C4-2B (cell line): ENCODE measurements at regions not wholly inside any gene's neighbourhood (a gene's known extent, or its start where the extent isn't known, plus 50 kb on each side); places are given as distances from the start of the nearest gene placed in this dataset.

Experiments used
- H3K27ac ChIP-seq: fragments of 450-650 bp; 2 replicates; pipeline ENCODE4 v1.5.1; 2017
- CTCF ChIP-seq: fragments of 450-650 bp; conservative IDR thresholded peaks from 2 replicates; pipeline ENCODE4 v1.5.1; 2017; ENCODE audit warnings: mild to moderate bottlenecking
- ZFX ChIP-seq: fragments of 450-650 bp; IDR thresholded peaks from 2 replicates; pipeline ENCODE4 v1.6.1; 2017

DNA sequence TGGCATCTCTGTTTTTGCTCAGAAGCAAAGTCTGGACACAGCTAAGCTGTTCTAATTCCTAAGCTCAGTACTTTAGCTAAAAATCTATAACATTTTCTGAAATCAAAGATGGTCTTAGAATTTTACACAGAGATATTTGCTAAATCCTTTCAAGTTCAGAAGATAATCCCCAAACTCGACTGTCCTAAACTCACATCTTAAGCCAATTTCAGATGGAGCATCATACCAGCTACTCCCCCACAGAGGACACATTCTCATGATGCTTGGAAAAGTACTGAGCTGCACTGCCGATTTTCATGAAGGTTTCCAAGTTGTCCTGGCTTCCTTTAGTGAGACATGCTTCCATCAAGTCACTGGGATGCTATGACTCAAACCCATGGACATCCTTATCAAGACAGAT lies 535.5 kb downstream of the SUCLG1 start:
- TF ChIP-seq CTCF (no peak), ZFX (no peak)
- H3K27ac ChIP-seq, result no peak overlapping the region

DNA sequence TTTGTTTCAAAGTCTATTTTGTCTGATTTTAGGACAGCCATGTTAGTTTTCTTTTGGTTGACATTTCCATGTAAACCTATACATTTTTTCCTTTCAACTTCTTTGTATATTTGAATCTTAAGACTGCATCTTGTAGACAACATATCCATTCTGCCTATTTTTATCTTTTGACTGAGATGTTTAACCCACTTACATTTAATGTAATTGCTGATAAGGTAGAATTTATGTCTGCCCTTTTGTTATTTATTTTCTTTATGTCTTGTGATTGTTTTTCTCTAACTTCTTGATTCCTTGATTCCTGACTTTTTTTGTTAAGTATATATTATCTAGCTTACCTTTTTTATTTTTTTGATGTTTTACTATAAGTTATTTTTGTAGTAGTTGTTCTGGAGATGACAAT lies 542.5 kb downstream of the SUCLG1 start:
- H3K27ac ChIP-seq, result no peak overlapping the region
- no peak for TF ChIP-seq ZFX
- TF ChIP-seq CTCF, result no peak

DNA sequence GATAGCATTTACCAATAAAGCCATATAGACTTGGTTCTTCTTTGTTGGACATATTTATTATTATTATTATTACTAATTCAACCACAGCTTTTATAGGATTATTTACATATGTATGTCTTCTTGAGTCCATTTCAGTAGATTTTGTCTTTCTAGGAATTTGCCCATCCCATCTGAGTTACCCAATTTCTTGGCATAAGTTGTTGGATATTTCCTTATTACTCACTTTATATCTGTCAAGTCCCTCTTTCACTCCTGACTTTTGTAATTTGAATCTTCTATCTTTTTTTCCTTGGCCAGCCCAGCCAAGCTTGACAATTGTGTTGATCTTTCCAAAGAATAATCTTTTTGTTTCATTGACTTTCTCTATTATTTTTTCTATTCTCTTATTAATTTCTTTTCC lies 543.7 kb downstream of the SUCLG1 start:
- TF ChIP-seq CTCF (no peak), ZFX (no peak)
- H3K27ac ChIP-seq, result no peak overlapping the region

- H3K27ac ChIP-seq, result no peak overlapping the region
- TF ChIP-seq ZFX, result no peak
- no peak for TF ChIP-seq CTCF
These were observed 550.3 kb downstream of the SUCLG1 start for GRCh38 chr2:83908750-83909149.

GRCh38 chr2:83901317-83901716 lies 557.8 kb downstream of the SUCLG1 start:
- no peak for TF ChIP-seq CTCF
- no peak for TF ChIP-seq ZFX
- H3K27ac ChIP-seq, result no peak overlapping the region

DNA sequence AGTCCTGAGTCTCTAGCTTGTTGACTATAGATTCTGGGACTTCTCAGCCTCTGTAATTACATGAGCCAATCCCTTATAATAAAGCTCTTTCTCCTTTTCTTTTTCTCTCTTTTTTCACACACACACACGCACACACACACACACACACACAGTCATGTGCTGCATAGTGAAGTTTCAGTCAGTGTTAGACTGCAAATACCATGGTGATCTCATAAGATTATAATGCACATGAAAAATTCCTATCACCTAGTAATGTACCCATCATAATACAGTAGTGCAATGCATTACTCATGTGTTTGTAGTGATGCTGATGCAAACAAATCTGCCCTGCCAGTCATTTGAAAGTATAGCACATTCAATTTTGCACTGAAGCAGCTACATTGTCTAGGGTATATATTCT lies 558.2 kb downstream of the SUCLG1 start:
- no peak for TF ChIP-seq CTCF
- no peak for TF ChIP-seq ZFX
- H3K27ac ChIP-seq, result no peak overlapping the region

GRCh38 chr2:83899271-83899670 lies 559.8 kb downstream of the SUCLG1 start:
- H3K27ac ChIP-seq, result no peak overlapping the region
- no peak for TF ChIP-seq CTCF
- TF ChIP-seq ZFX, result no peak
